ENCODE measurements at regions not wholly inside any gene's neighbourhood (a gene's known extent, or its start where the extent isn't known, plus 50 kb on each side); places are given as distances from the start of the nearest gene placed in this dataset.

DNA sequence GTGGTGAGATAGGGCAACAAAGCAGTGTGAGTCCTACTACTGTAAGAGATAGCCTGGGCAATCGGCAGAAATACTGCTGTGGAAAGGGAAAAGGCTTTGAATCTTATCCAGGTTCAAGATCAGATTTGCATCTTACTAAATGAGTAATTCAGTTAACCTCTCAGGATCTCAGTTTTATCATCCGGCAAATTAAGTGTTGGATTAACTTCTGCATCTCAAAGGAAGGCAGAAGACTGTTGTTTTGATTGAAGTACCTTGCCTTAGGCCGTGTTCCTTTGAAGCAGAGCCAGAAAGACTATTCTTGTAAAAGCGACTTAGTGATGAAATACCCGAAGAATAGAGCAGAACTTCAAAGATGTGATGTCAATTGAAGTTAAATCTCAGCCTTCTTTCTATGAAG, 612.9 kb upstream of the USP24 start:
- ChIA-PET POLR2A (ENCODE audit: low non-redundant PET) (no interaction called here), CTCF (interaction anchor here (0.7 kb wide), 1 partner anchor 992 kb away, joined by 3 read pairs; no protein-coding TSS in a partner anchor)
- H3K27ac ChIP-seq = no peak overlapping the region
- TF ChIP-seq, protein P1, sequence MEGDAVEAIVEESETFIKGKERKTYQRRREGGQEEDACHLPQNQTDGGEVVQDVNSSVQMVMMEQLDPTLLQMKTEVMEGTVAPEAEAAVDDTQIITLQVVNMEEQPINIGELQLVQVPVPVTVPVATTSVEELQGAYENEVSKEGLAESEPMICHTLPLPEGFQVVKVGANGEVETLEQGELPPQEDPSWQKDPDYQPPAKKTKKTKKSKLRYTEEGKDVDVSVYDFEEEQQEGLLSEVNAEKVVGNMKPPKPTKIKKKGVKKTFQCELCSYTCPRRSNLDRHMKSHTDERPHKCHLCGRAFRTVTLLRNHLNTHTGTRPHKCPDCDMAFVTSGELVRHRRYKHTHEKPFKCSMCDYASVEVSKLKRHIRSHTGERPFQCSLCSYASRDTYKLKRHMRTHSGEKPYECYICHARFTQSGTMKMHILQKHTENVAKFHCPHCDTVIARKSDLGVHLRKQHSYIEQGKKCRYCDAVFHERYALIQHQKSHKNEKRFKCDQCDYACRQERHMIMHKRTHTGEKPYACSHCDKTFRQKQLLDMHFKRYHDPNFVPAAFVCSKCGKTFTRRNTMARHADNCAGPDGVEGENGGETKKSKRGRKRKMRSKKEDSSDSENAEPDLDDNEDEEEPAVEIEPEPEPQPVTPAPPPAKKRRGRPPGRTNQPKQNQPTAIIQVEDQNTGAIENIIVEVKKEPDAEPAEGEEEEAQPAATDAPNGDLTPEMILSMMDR (conservative IDR thresholded peaks at IDR 0.05; ENCODE audit: low read depth) = no peak
- DNase-seq (ENCODE audit: low spot score) = no peak

DNA sequence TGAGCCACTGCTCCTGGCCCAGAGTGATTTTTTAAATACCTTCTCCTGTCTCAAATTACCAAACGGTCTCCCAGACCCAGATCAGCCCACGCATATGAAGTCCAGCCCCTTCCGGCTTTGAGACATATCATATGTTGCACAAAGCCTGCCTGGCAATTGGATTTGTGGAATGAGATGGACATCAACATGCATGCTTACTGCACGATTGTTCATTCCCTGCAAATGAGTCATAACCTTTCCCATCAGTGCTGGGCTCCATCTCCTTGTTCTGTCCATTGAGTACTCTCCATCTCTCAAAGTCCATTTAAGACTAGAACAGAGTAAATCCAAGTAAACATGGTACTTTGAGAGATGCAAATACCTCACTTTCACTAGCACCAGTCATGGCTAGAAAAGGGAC, 612.2 kb upstream of the USP24 start:
- TF ChIP-seq, protein P1 (conservative IDR thresholded peaks at IDR 0.05; ENCODE audit: low read depth) = no peak
- DNase-seq (ENCODE audit: low spot score) = no peak
- ChIA-PET CTCF (no interaction called here), POLR2A (ENCODE audit: low non-redundant PET) (no interaction called here)
- H3K27ac ChIP-seq = no peak overlapping the region

DNA sequence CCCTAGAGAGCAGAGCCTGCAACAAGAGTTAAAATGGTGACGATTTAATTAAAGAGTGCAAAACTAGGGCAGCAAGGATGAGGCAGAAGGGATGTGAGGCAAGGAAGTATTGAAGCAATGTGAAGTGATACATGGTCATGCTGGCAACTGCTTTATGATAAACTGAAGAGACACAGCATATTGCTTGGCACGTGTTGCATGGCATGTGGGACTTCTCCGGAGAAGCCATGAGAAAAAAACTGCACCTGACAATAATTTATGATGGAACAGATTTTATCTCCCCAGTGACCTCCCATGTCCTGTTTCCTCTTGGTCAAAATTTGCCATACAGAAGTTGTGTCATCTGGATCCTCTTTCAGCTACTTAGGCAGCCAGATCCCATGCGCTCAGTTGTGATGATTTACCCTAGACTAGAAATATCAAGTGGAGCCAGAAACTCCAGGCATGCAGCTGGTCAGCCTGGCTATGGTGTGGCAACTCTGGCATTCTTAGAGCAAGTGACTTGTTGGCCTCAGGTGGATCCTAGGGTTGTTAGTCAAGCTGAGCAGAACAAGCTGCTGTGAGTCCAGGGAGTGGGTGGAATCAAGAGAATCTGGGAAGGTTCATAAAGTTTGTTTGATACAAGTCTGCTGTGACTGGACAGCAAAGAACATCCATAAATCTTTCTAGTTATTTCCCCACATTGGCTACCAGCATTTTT, 611.4 kb upstream of the USP24 start:
- CTCF ChIA-PET = no interaction called here
- TF ChIP-seq, protein P1 (conservative IDR thresholded peaks at IDR 0.05; ENCODE audit: low read depth) = no peak
- H3K27ac ChIP-seq = no peak overlapping the region
- DNase-seq (ENCODE audit: low spot score) = no peak
- POLR2A ChIA-PET (ENCODE audit: low non-redundant PET) = no interaction called here

DNA sequence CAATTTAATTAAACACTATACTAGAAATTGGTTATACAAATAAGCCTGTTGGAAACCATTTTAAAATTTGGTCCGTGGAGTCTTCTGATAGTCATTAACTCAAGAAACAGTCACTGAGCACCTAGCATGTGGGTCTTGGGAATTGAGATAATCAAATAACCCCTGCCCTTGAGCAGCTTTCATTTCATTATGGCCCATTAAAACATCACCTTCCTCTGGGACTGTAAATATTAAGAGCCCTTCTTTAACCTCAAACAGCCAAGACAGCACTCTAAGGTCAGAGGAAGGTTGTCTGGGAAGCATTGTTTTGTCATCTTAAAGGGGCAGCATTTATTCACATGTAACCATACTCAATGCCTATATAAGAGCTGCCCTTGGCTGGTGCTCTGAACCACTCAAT, 610.3 kb upstream of the USP24 start:
- DNase-seq (ENCODE audit: low spot score) = no peak
- POLR2A ChIA-PET (ENCODE audit: low non-redundant PET) = no interaction called here
- CTCF ChIA-PET = interaction anchor here (0.6 kb wide), 1 partner anchor 334 kb away, joined by 3 read pairs; no protein-coding TSS in a partner anchor
- H3K27ac ChIP-seq = no peak overlapping the region
- TF ChIP-seq, protein P1 (conservative IDR thresholded peaks at IDR 0.05; ENCODE audit: low read depth) = no peak

DNA sequence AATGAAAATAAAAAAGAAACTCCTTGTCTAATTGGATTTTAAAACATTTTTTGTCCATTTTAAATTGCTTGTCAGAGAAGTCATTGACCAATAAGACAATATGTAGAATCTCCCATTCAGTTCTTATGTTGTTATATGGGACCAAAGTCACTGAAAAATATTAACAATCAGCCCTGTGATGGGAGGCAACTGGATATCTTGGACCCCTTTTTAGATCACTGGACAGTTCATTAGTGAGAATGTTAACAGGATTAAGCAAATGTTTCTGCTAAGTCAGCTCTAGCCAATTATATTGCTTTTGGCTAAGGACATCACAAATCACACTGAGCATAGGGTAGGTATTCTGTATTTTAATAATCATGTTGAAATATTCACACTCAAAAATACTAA, 609.1 kb upstream of the USP24 start:
- DNase-seq (ENCODE audit: low spot score) = no peak
- ChIA-PET CTCF (no interaction called here), POLR2A (ENCODE audit: low non-redundant PET) (no interaction called here)
- TF ChIP-seq, protein P1 (conservative IDR thresholded peaks at IDR 0.05; ENCODE audit: low read depth) = no peak
- no peak overlapping the region for H3K27ac ChIP-seq

DNA sequence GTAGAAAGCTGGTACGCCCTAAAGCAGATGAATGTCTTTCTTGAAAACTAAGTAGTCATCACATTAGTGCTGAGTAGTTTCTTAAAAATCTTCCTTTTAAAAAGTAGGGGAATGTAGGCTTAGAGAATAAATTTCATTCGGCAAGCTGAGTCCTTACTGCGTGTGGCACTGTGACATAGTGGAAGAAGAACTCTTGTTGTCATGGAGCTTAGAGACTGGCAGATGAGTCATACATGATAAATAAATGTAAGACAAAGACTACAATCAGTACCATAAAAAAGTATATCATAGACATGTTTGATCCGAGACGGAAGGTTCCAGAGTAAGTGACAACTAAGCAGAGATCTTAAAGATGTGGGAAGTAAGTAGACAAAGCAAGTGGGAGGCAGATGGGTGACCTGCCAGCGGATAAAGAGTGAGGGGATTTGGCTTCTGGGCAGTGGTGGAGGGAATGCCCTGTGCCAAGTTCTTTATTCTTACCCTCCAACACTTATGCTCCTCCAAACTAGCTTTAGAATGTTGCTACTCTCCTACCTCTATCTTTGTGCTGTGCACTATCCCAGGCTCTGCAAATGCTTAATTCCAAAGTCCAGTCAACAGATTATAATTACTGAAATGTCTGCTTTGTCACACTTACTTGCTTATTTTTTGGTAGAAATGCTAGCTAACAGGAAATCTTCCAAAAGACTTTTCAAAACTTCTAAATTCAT, 608.5 kb upstream of the USP24 start:
- DNase-seq (ENCODE audit: low spot score) = no peak
- TF ChIP-seq, protein P1 (conservative IDR thresholded peaks at IDR 0.05; ENCODE audit: low read depth) = no peak
- ChIA-PET CTCF (no interaction called here), POLR2A (ENCODE audit: low non-redundant PET) (no interaction called here)
- no peak overlapping the region for H3K27ac ChIP-seq

Measured in RWPE1 (cell line).